Endothelial cell of umbilical vein (primary cell): ENCODE measurements at regions not wholly inside any gene's neighbourhood (a gene's known extent, or its start where the extent isn't known, plus 50 kb on each side); places are given as distances from the start of the nearest gene placed in this dataset.

Source experiments
- BruUV-seq: library from RNA; stranded (reverse); fragments of 400-500 nt; replicated peaks from 2 replicates; lab custom pipeline; 2021; lab: Mats Ljungman, UMichigan
- CTCF ChIA-PET: fragments of 300-600, 350-600 bp; sonication (Branson Sonifier 250); formaldehyde crosslinking; loops from one replicate; lab custom pipeline; 2021; ENCODE audit warnings: antibody characterized with exemption, inconsistent platforms; lab: Charles Lee
- POLR2A ChIA-PET: fragments of 300-600, 350-600 bp; sonication (Branson Sonifier 250); formaldehyde crosslinking; loops from one replicate; lab custom pipeline; 2021; ENCODE audit warnings: antibody characterized with exemption, inconsistent platforms; lab: Charles Lee
- DNase-seq: peaks from one replicate; pipeline ENCODE4 v3.0.0-alpha.2; 2011; ENCODE audit warnings: low read depth, low spot score
- FAIRE-seq: peaks from 2 replicates; lab custom pipeline; 2011; peaks lifted over from hg19 to GRCh38; lab: Jason Lieb, UNC
- H2AFZ ChIP-seq: 2 replicates; pipeline ENCODE4 v1.6.0; 2012; ENCODE audit warnings: low read depth, low read length, control low read depth, inconsistent platforms
- H3K27ac ChIP-seq: 2 replicates; pipeline ENCODE4 v1.5.1; 2011; ENCODE audit warnings: low read depth, mild to moderate bottlenecking, control low read depth, low read length, moderate library complexity; ENCODE audit not compliant: insufficient read depth
- H3K27me3 ChIP-seq, 2 experiments: 2 replicates each; pipeline versions ENCODE4 v1.6.0 to v1.6.1; 2011; ENCODE audit warnings: low read length in 2 of 2, mixed read lengths in 1 of 2; ENCODE audit not compliant: control insufficient read depth in 2 of 2, insufficient read depth in 2 of 2
- H3K36me3 ChIP-seq, 2 experiments: 2 replicates in 1 of 2; 3 replicates in 1 of 2; pipeline ENCODE4 v1.5.1; 2011; ENCODE audit warnings: low read length in 2 of 2, mild to moderate bottlenecking in 1 of 2, moderate library complexity in 1 of 2; ENCODE audit not compliant: control insufficient read depth in 2 of 2, insufficient read depth in 2 of 2; ENCODE audit errors: extremely low read depth in 1 of 2
- H3K4me1 ChIP-seq: 3 replicates; pipeline ENCODE4 v1.5.1; 2011; ENCODE audit warnings: mild to moderate bottlenecking, low read length; ENCODE audit not compliant: control insufficient read depth, insufficient read depth; ENCODE audit errors: extremely low read depth
- H3K4me2 ChIP-seq: 2 replicates; pipeline ENCODE4 v1.6.1; 2011; ENCODE audit warnings: low read length, control low read depth, mixed read lengths; ENCODE audit not compliant: insufficient read depth
- H3K4me3 ChIP-seq, 3 experiments: fragments of 200-600 bp in 1 of 3; sonication (generic), shearing (Covaris generic) in 1 of 3; replicated peaks in 1 of 3; 2 replicates each; pipeline ENCODE4 v1.5.1; 2011 to 2016; ENCODE audit warnings: control low read depth in 3 of 3, low read length in 3 of 3, mild to moderate bottlenecking in 2 of 3, inconsistent platforms in 1 of 3, low read depth in 1 of 3, moderate library complexity in 1 of 3; ENCODE audit not compliant: insufficient read depth in 1 of 3
- H3K79me2 ChIP-seq: 2 replicates; pipeline ENCODE4 v1.6.0; 2012; ENCODE audit warnings: low read length, inconsistent platforms; ENCODE audit not compliant: control insufficient read depth, insufficient read depth
- H3K9ac ChIP-seq: replicated peaks from 2 replicates; pipeline ENCODE3; 2011; ENCODE audit warnings: low read length, control low read depth; ENCODE audit not compliant: insufficient read depth; ENCODE audit errors: extremely low read depth
- H3K9me1 ChIP-seq: replicated peaks from 3 replicates; pipeline ENCODE4 v1.6.0; 2011; ENCODE audit warnings: mild to moderate bottlenecking, low read length; ENCODE audit not compliant: control insufficient read depth, insufficient read depth; ENCODE audit errors: extremely low read depth
- H3K9me3 ChIP-seq: replicated peaks from 2 replicates; pipeline ENCODE4 v1.5.1; 2012; ENCODE audit warnings: low read length, inconsistent platforms; ENCODE audit not compliant: control insufficient read depth, insufficient read depth
- H4K20me1 ChIP-seq: replicated peaks from 2 replicates; pipeline ENCODE3; 2011; ENCODE audit warnings: mild to moderate bottlenecking, low read length; ENCODE audit not compliant: control insufficient read depth, insufficient read depth; ENCODE audit errors: extremely low read depth
- EZH2 ChIP-seq: IDR thresholded peaks from 2 replicates; pipeline ENCODE4 v1.6.1; 2012; ENCODE audit warnings: borderline replicate concordance, low read depth, mild to moderate bottlenecking, moderate library complexity, low read length, inconsistent platforms; ENCODE audit not compliant: severe bottlenecking
- FOS ChIP-seq: IDR thresholded peaks from 2 replicates; pipeline ENCODE4 v1.6.1; 2011; ENCODE audit warnings: mild to moderate bottlenecking, low read length, moderate library complexity, borderline replicate concordance; ENCODE audit not compliant: insufficient read depth
- GATA2 ChIP-seq: IDR thresholded peaks from 2 replicates; pipeline ENCODE4 v1.7.0; 2011; ENCODE audit warnings: low read depth, mild to moderate bottlenecking, moderate library complexity, mixed read lengths, low read length; ENCODE audit not compliant: insufficient read length, insufficient read depth
- JUN ChIP-seq: IDR thresholded peaks from 2 replicates; pipeline ENCODE4 v1.6.1; 2011; ENCODE audit warnings: borderline replicate concordance, low read depth; ENCODE audit not compliant: insufficient read length, insufficient read depth
- MYC ChIP-seq: IDR thresholded peaks from one replicate; pipeline ENCODE4 v1.6.1; 2011; ENCODE audit warnings: mild to moderate bottlenecking, low read depth, low read length
- POLR2A ChIP-seq: IDR thresholded peaks from 2 replicates; pipeline ENCODE4 v1.6.1; 2012; ENCODE audit warnings: low read depth, mild to moderate bottlenecking, control low read depth, low read length
- POLR2AphosphoS5 ChIP-seq: IDR thresholded peaks from 2 replicates; pipeline ENCODE4 v1.6.1; 2012; ENCODE audit warnings: low read depth, mild to moderate bottlenecking, control low read depth, low read length, moderate library complexity; ENCODE audit not compliant: insufficient read depth
- dilution Hi-C: fragments of 300-500 bp; cut with MboI; formaldehyde crosslinking; loops from one replicate; pipeline ENCODE4 v1.15.0; 2019; ENCODE audit warnings: low sequenced_read_pairs; ENCODE audit not compliant: extremely low pct_ligation_motif_present
- intact Hi-C: fragments of 100-400 bp; cut with micrococcal nuclease; formaldehyde crosslinking; loops from one replicate; pipeline ENCODE4 v1.10.0; 2022
- TF ChIP-seq, protein P1 (sequence below): IDR thresholded peaks from 2 replicates; pipeline ENCODE4 v1.6.1; 2011; ENCODE audit not compliant: insufficient read depth, insufficient read length
- TF ChIP-seq, protein P2 (sequence below), 2 donors: IDR thresholded peaks; 1 replicate in 1 of 2; 2 replicates in 1 of 2; pipeline ENCODE4 v1.5.1; 2011; ENCODE audit warnings: low read length in 2 of 2, mild to moderate bottlenecking in 2 of 2, moderate library complexity in 2 of 2, control low read depth in 1 of 2, inconsistent platforms in 1 of 2, low read depth in 1 of 2; ENCODE audit not compliant: insufficient read depth in 1 of 2; ENCODE audit errors: extremely low read depth in 1 of 2

GRCh38 chr16:79303206-79303605 lies 297.3 kb downstream of the MAF start:
- no peak overlapping the region for H2AFZ ChIP-seq
- no peaks in the 10 kb centered on the region for H3K27me3 ChIP-seq
- H4K20me1 ChIP-seq = no peaks in the 10 kb centered on the region
- DNase-seq = no peak
- no peak for FAIRE-seq
- H3K27ac ChIP-seq = no peak overlapping the region
- H3K9ac ChIP-seq = no peak overlapping the region
- BruUV-seq = no TSS peak
- no peaks in the 10 kb centered on the region for H3K79me2 ChIP-seq
- peaks cover 13% of the 10 kb centered on the region for H3K9me3 ChIP-seq
- H3K36me3 ChIP-seq = no peaks in the 10 kb centered on the region
- dilution Hi-C loops (no loop called here), intact Hi-C loops (no loop called here)
- no peaks in the 10 kb centered on the region for H3K4me1 ChIP-seq
- H3K9me1 ChIP-seq = no peaks in the 10 kb centered on the region
- H3K4me2 ChIP-seq = no peak overlapping the region
- CTCF ChIA-PET = no interaction called here
- POLR2A ChIA-PET = no interaction called here
- H3K4me3 ChIP-seq = no peak overlapping the region
- no peak for TF ChIP-seq POLR2A
- TF ChIP-seq EZH2 = no peak
- no peak for TF ChIP-seq POLR2AphosphoS5
- TF ChIP-seq, protein P1, sequence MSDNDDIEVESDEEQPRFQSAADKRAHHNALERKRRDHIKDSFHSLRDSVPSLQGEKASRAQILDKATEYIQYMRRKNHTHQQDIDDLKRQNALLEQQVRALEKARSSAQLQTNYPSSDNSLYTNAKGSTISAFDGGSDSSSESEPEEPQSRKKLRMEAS = no peak
- TF ChIP-seq, protein P2, sequence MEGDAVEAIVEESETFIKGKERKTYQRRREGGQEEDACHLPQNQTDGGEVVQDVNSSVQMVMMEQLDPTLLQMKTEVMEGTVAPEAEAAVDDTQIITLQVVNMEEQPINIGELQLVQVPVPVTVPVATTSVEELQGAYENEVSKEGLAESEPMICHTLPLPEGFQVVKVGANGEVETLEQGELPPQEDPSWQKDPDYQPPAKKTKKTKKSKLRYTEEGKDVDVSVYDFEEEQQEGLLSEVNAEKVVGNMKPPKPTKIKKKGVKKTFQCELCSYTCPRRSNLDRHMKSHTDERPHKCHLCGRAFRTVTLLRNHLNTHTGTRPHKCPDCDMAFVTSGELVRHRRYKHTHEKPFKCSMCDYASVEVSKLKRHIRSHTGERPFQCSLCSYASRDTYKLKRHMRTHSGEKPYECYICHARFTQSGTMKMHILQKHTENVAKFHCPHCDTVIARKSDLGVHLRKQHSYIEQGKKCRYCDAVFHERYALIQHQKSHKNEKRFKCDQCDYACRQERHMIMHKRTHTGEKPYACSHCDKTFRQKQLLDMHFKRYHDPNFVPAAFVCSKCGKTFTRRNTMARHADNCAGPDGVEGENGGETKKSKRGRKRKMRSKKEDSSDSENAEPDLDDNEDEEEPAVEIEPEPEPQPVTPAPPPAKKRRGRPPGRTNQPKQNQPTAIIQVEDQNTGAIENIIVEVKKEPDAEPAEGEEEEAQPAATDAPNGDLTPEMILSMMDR (IDR thresholded peaks at IDR 0.05; ENCODE audit: extremely low read depth in 1 of 2, insufficient read depth in 1 of 2, low read depth in 1 of 2, low read length in 2 of 2) = no peak
- TF ChIP-seq MYC = no peak
- no peak for TF ChIP-seq GATA2
- TF ChIP-seq JUN = no peak
- no peak for TF ChIP-seq FOS
